Neural cell (in vitro differentiated cells): ENCODE measurements at regions not wholly inside any gene's neighbourhood (a gene's known extent, or its start where the extent isn't known, plus 50 kb on each side); places are given as distances from the start of the nearest gene placed in this dataset.

Experiments
- EP300 ChIP-seq: fragments of 450-650 bp; conservative IDR thresholded peaks from 2 replicates; pipeline ENCODE4 v1.6.1; 2014; ENCODE audit warnings: antibody characterized with exemption, mild to moderate bottlenecking, moderate library complexity; ENCODE audit not compliant: poor library complexity, severe bottlenecking
- EZH2 ChIP-seq: fragments of 200-600, 300-800 bp; shearing (Covaris generic), sonication (generic); IDR thresholded peaks from 2 replicates; pipeline ENCODE4 v1.6.1; 2014; ENCODE audit warnings: antibody characterized with exemption, low read length, borderline replicate concordance, mild to moderate bottlenecking; ENCODE audit not compliant: insufficient read depth, poor library complexity, severe bottlenecking
- MXI1 ChIP-seq: fragments of 450-650 bp; conservative IDR thresholded peaks from 2 replicates; pipeline ENCODE4 v1.6.1; 2014; ENCODE audit warnings: antibody characterized with exemption, mild to moderate bottlenecking; ENCODE audit not compliant: poor library complexity, severe bottlenecking
- POLR2AphosphoS5 ChIP-seq: IDR thresholded peaks from 2 replicates; pipeline ENCODE4 v1.6.1; 2012
- SMC3 ChIP-seq: fragments of 450-650 bp; conservative IDR thresholded peaks from 2 replicates; pipeline ENCODE4 v1.6.1; 2014; ENCODE audit warnings: antibody characterized with exemption, mild to moderate bottlenecking, moderate library complexity; ENCODE audit not compliant: poor library complexity
- TF ChIP-seq, protein P1 (sequence below): fragments of 450-650 bp; IDR thresholded peaks from 2 replicates; pipeline ENCODE4 v1.5.1; 2014; ENCODE audit warnings: antibody characterized with exemption, mild to moderate bottlenecking, moderate library complexity; ENCODE audit not compliant: poor library complexity, severe bottlenecking

GRCh38 chr6:85096976-85097375 lies 332.6 kb upstream of the TBX18 start:
- no peak for TF ChIP-seq EP300
- TF ChIP-seq MXI1: no peak
- TF ChIP-seq, protein P1, sequence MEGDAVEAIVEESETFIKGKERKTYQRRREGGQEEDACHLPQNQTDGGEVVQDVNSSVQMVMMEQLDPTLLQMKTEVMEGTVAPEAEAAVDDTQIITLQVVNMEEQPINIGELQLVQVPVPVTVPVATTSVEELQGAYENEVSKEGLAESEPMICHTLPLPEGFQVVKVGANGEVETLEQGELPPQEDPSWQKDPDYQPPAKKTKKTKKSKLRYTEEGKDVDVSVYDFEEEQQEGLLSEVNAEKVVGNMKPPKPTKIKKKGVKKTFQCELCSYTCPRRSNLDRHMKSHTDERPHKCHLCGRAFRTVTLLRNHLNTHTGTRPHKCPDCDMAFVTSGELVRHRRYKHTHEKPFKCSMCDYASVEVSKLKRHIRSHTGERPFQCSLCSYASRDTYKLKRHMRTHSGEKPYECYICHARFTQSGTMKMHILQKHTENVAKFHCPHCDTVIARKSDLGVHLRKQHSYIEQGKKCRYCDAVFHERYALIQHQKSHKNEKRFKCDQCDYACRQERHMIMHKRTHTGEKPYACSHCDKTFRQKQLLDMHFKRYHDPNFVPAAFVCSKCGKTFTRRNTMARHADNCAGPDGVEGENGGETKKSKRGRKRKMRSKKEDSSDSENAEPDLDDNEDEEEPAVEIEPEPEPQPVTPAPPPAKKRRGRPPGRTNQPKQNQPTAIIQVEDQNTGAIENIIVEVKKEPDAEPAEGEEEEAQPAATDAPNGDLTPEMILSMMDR: no peak
- no peak for TF ChIP-seq EZH2
- TF ChIP-seq POLR2AphosphoS5: no peak
- no peak for TF ChIP-seq SMC3
